K562 (cell line): ENCODE measurements at regions not wholly inside any gene's neighbourhood (a gene's known extent, or its start where the extent isn't known, plus 50 kb on each side); places are given as distances from the start of the nearest gene placed in this dataset.

Experiments used
- ATAC-seq: fragments of 200-7000 bp; cut with Tn5 transposase; 3 replicates; pipeline ENCODE4 v1.9.1; 2020; ENCODE audit warnings: moderate library complexity
- BruUV-seq: library from RNA; stranded (reverse); fragments of 400-500 nt; replicated peaks from 2 replicates; lab custom pipeline; 2021; lab: Mats Ljungman, UMichigan
- CTCF ChIA-PET: fragments of 300-600 bp; formaldehyde crosslinking; extraction: SDS; loops from one replicate; lab custom pipeline; 2021; ENCODE audit warnings: low intra/inter-chr PET ratio; lab: Yijun Ruan, JAX
- POLR2A ChIA-PET: fragments of 300-600, 350-650 bp; sonication (Branson Sonifier 250); formaldehyde crosslinking; extraction: SDS; loops from one replicate; lab custom pipeline; 2021; ENCODE audit warnings: antibody characterized with exemption, inconsistent platforms; lab: Yijun Ruan, JAX
- DNase-seq, 4 experiments: peaks; one replicate each; pipeline versions ENCODE4 v3.0.0 to v3.0.0-alpha.2; 2011 to 2018; ENCODE audit warnings: low spot score in 3 of 4, mixed read lengths in 3 of 4; ENCODE audit errors: extremely low read depth in 1 of 4
- FAIRE-seq: peaks from 2 replicates; lab custom pipeline; 2011; peaks lifted over from hg19 to GRCh38; lab: Jason Lieb, UNC
- H2AFZ ChIP-seq: 2 replicates; pipeline ENCODE4 v1.6.0; 2011; ENCODE audit warnings: low read depth, low read length, control low read depth, inconsistent platforms
- H3K27ac ChIP-seq: fragments of 200-600 bp; 3 replicates; pipeline ENCODE4 v1.8.0; 2011; ENCODE audit warnings: low read depth, mild to moderate bottlenecking, control low read depth, inconsistent platforms, low read length, moderate library complexity, mixed read lengths; ENCODE audit errors: extremely low read depth
- H3K27me3 ChIP-seq, 2 experiments: fragments of 300-600 bp in 1 of 2; 2 replicates in 1 of 2; 3 replicates in 1 of 2; pipeline versions ENCODE4 v1.6.0 to v1.8.0; 2011; ENCODE audit warnings: inconsistent platforms in 2 of 2, low read length in 2 of 2, mild to moderate bottlenecking in 1 of 2, mixed read lengths in 1 of 2, moderate library complexity in 1 of 2; ENCODE audit not compliant: control insufficient read depth in 2 of 2, insufficient read depth in 2 of 2
- H3K36me3 ChIP-seq: fragments of 300-600 bp; 3 replicates; pipeline ENCODE4 v1.8.0; 2011; ENCODE audit warnings: mild to moderate bottlenecking, low read length, inconsistent platforms; ENCODE audit not compliant: control insufficient read depth, insufficient read depth
- H3K4me1 ChIP-seq, 2 experiments: fragments of 200-600 bp in 1 of 2; replicated peaks in 1 of 2; 2 replicates in 1 of 2; 3 replicates in 1 of 2; pipeline versions ENCODE4 v1.5.1 to v1.8.0; 2011; ENCODE audit warnings: inconsistent platforms in 2 of 2, low read length in 2 of 2, mild to moderate bottlenecking in 1 of 2, mixed read lengths in 1 of 2, moderate library complexity in 1 of 2; ENCODE audit not compliant: control insufficient read depth in 2 of 2, insufficient read depth in 2 of 2
- H3K4me2 ChIP-seq: 2 replicates; pipeline ENCODE4 v1.6.1; 2011; ENCODE audit warnings: low read length, control low read depth, inconsistent platforms, mixed read lengths; ENCODE audit not compliant: insufficient read depth
- H3K4me3 ChIP-seq: fragments of 200-600 bp; sonication (generic), shearing (Covaris generic); 2 replicates; pipeline ENCODE4 v1.5.1; 2016; ENCODE audit warnings: control low read depth, inconsistent platforms
- H3K79me2 ChIP-seq: fragments of 200-600 bp; 3 replicates; pipeline ENCODE4 v1.8.0; 2011; ENCODE audit warnings: low read length, inconsistent platforms; ENCODE audit not compliant: control insufficient read depth, insufficient read depth
- H3K9ac ChIP-seq, 2 experiments: 2 replicates each; pipeline versions ENCODE4 v1.6.0 to v1.6.1; 2011; ENCODE audit warnings: low read depth in 2 of 2, low read length in 2 of 2, control low read depth in 1 of 2, inconsistent platforms in 1 of 2, mild to moderate bottlenecking in 1 of 2, mixed read lengths in 1 of 2; ENCODE audit not compliant: insufficient read depth in 1 of 2
- H3K9me1 ChIP-seq: one replicate; pipeline ENCODE4 v1.6.0; 2011; ENCODE audit warnings: inconsistent platforms, mild to moderate bottlenecking, low read length, moderate library complexity; ENCODE audit not compliant: control insufficient read depth, insufficient read depth
- H3K9me3 ChIP-seq: replicated peaks from 2 replicates; pipeline ENCODE4 v1.5.1; 2011; ENCODE audit warnings: low read depth, low read length, inconsistent platforms; ENCODE audit not compliant: control insufficient read depth, insufficient read depth
- H4K20me1 ChIP-seq: replicated peaks from 2 replicates; pipeline ENCODE4 v1.6.1; 2011; ENCODE audit warnings: low read length, inconsistent platforms, mixed read lengths; ENCODE audit not compliant: control insufficient read depth, insufficient read depth
- GABPB2 ChIP-seq: fragments of 250-450 bp; sonication (Bioruptor Pico); conservative IDR thresholded peaks from 2 replicates; pipeline ENCODE4 v1.5.1; 2021; ENCODE audit warnings: mild to moderate bottlenecking
- LCOR ChIP-seq: sonication (generic); formaldehyde crosslinking; IDR thresholded peaks from 2 replicates; pipeline ENCODE4 v1.8.0; 2022; ENCODE audit warnings: mild to moderate bottlenecking, missing genetic modification reagents
- MAFF ChIP-seq: IDR thresholded peaks from 2 replicates; pipeline ENCODE4 v1.6.1; 2012; ENCODE audit warnings: low read length, improper control_type of control experiment
- POLR3G ChIP-seq: IDR thresholded peaks from 2 replicates; pipeline ENCODE4 v1.6.1; 2011; ENCODE audit not compliant: insufficient read length, insufficient replicate concordance; ENCODE audit errors: extremely low read depth
- ZNF316 ChIP-seq: fragments of 450-650 bp; IDR thresholded peaks from 2 replicates; pipeline ENCODE4 v1.6.1; 2016
- ZNF347 ChIP-seq: fragments of 450-650 bp; formaldehyde crosslinking; IDR thresholded peaks from 2 replicates; pipeline ENCODE4 v1.4.0; 2020; ENCODE audit warnings: low read depth, mild to moderate bottlenecking, moderate library complexity
- ZNF707 ChIP-seq: fragments of 250-450 bp; sonication (Bioruptor Pico); conservative IDR thresholded peaks from 2 replicates; pipeline ENCODE4 v1.8.0; 2022; ENCODE audit warnings: inconsistent platforms, mild to moderate bottlenecking, moderate library complexity
- WGBS: fragments of 100-300 bp; shearing (Covaris generic); methylation state at CpG from one replicate; pipeline ENCODE4 v1.1.6; 2016; ENCODE audit warnings: low coverage, mixed read lengths; ENCODE audit not compliant: insufficient coverage; ENCODE audit errors: missing lambda C conversion rate; 5-methylcytosine and 5-hydroxymethylcytosine counted together
- in situ Hi-C: fragments of 300-500 bp; cut with MboI; formaldehyde crosslinking; loops from 4 replicates; pipeline ENCODE4 v1.15.0; 2018; ENCODE audit warnings: inconsistent platforms, mixed read lengths
- intact Hi-C: fragments of 100-400 bp; cut with micrococcal nuclease; formaldehyde crosslinking; loops from 2 replicates; pipeline ENCODE4 v1.14.2; 2022
- TF ChIP-seq, protein P1 (sequence below): sonication (generic); formaldehyde crosslinking; IDR thresholded peaks from 2 replicates; pipeline ENCODE4 v1.8.0; 2022; ENCODE audit warnings: mild to moderate bottlenecking, missing genetic modification reagents

DNA sequence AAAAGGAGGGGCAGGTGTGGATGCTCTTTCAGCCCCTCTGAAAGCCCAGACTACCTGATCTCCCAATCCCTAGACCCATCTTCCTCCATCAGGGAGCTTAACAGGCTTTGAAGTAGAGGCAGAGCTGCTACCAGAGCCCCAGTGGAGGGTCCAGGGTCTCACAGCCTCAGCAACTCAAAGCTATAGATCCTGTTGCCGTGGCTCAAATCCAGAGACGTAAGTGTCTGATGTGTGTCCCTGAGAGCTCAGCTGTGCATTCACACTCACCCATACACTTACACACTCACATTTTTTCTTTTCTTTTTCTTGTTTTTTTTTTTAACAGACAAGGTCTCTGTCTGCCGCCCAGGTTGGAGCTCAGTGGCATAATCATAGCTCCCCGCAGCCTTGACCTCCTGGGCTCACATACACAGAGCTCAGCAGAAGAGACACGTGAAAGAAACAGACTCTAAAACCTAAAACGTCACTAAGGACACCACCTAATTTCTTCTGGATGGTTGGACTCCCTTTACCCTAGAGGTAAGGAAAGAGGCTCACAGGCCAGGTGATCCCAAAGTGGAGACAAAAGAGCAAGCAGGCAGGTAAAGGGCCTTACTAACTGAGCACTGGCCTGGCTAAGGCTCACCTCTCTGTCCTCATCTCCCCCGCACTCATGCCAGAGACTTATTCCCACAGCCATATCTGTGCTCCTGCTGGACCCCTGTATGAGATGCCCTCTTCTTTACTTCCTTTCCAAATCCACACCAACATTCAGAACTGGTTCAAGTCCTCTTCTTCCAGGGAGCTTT, 80.7 kb downstream of the SCN11A start (continued):
- TF ChIP-seq LCOR (CRISPR knock-in tag) (no peak), POLR3G (no peak)

DNA sequence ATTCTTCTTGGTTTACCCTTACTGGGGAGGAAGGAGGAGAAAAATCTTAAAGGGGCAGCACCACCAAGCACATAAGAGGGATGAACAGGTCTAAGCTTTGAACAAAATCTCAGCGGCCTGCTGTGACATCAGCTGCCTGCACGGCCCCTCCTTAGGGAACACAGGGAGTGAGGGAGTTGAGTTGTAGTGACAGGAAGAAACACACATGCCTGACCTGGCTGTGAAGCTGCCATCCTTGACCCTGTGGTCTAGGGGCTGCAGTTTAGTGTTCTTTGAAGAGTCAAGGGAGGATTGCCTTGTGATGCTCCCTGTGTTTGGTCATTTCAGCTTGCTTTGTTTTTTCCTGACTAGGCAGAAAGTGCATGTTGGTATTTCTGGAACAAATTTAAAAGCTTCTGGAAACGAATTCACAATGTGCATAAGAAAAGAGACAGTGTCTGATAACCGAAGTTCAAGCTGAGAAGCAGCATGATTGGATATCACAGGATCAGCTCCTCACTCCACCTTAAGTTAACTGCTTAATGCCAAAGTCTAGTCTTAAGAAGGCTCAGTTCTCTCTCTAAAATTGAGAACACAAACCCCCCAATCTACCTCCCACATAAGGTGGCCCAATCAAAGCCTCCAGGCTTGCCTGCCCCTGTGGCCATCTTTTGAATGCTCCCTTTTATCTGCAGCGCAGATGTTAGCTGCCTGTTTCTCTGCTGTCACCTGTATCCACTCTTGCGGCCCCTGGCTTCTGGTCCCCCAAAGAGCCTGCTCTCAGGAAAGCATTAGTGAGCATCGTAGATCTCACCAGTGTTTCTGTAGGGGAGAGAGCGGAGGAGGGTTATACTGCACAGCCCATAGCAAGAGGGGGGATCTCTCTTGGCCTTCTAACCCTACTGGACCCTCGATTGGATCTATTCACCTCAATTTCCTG, 82.2 kb downstream of the SCN11A start:
- 0 out of 2 replicates have a peak, but pooled peaks cover 2% of the 10 kb centered on the region for H4K20me1 ChIP-seq
- no peak for TF ChIP-seq ZNF347 (CRISPR knock-in tag)
- TF ChIP-seq, protein P1, sequence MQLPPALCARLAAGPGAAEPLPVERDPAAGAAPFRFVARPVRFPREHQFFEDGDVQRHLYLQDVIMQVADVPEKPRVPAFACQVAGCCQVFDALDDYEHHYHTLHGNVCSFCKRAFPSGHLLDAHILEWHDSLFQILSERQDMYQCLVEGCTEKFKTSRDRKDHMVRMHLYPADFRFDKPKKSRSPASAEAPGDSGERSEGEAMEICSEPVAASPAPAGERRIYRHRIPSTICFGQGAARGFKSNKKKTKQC (CRISPR knock-in tag): no peak
- TF ChIP-seq ZNF316: peak; percentile 54; the same call in 1 of the 2 replicates
- TF ChIP-seq MAFF: peak; percentile 34; the same call in 1 of the 2 replicates
- no peak for TF ChIP-seq GABPB2 (CRISPR knock-in tag)
- no peak for TF ChIP-seq ZNF707 (CRISPR knock-in tag)
- H3K36me3 ChIP-seq: no peaks in the 10 kb centered on the region
- in situ Hi-C loops: no loop called here
- no peak overlapping the region for H2AFZ ChIP-seq
- ATAC-seq: no peak
- CTCF ChIA-PET: no interaction called here
- no peaks in the 10 kb centered on the region for H3K4me1 ChIP-seq
- no peak overlapping the region for H3K27ac ChIP-seq
- no TSS peak for BruUV-seq
- no peaks in the 10 kb centered on the region for H3K79me2 ChIP-seq
- intact Hi-C loops: no loop called here
- H3K27me3 ChIP-seq: peaks cover 13 to 34% of the 10 kb centered on the region in 2 experiments; a peak in 4 of 5 replicates
- no peak overlapping the region for H3K4me2 ChIP-seq
- under 1% methylated on average over 9 of the region's 9 CpGs for WGBS
- no peak overlapping the region for H3K9ac ChIP-seq
- FAIRE-seq: peak; percentile 40
- POLR2A ChIA-PET: interaction anchor here (0.6 to 1.4 kb wide), 7 partner anchors 9 to 464 kb away, joined by 3 to 6 read pairs (median 3); no protein-coding TSS in a partner anchor
- no peak for DNase-seq
- H3K9me1 ChIP-seq: no peaks in the 10 kb centered on the region
- H3K4me3 ChIP-seq: no peak overlapping the region
- H3K9me3 ChIP-seq: no peaks in the 10 kb centered on the region
